ENCODE measurements at regions not wholly inside any gene's neighbourhood (a gene's known extent, or its start where the extent isn't known, plus 50 kb on each side); places are given as distances from the start of the nearest gene placed in this dataset.
"Not testable (repeated sequence)": the region's sequence is repeated elsewhere in the genome, so short reads cannot be mapped to it uniquely, and the experiment has no call there.

- DNase-seq, result no peak
Measured at GRCh38 chr3:144477593-144477992, 506.0 kb downstream of the DIPK2A start.

- no peak for DNase-seq
Measured at GRCh38 chr3:144480416-144480919, 508.8 kb downstream of the DIPK2A start.

GRCh38 chr3:144482876-144483275 lies 511.3 kb downstream of the DIPK2A start:
- DNase-seq, result no peak

- no peak for DNase-seq
Measured at GRCh38 chr3:144487011-144487410, 515.4 kb downstream of the DIPK2A start.

GRCh38 chr3:144488927-144489326 lies 517.3 kb downstream of the DIPK2A start:
- no peak for DNase-seq

GRCh38 chr3:144491333-144491732 lies 519.7 kb downstream of the DIPK2A start:
- DNase-seq, result no peak

GRCh38 chr3:144494651-144495050 lies 523.0 kb downstream of the DIPK2A start:
- not testable (repeated sequence) for DNase-seq

GRCh38 chr3:144496141-144496835 lies 524.7 kb downstream of the DIPK2A start:
- DNase-seq, result no peak

GRCh38 chr3:144497452-144497851 lies 525.8 kb downstream of the DIPK2A start:
- no peak for DNase-seq

GRCh38 chr3:144499001-144499930 lies 527.6 kb downstream of the DIPK2A start:
- peak; percentile 67 to 70 for DNase-seq

- no peak for DNase-seq
Measured at GRCh38 chr3:144501467-144501866, 529.8 kb downstream of the DIPK2A start.

GRCh38 chr3:144502402-144502801 lies 530.8 kb downstream of the DIPK2A start:
- DNase-seq, result no peak

GRCh38 chr3:144506375-144506774 lies 534.8 kb downstream of the DIPK2A start:
- DNase-seq, result not testable (repeated sequence)

GRCh38 chr3:144511346-144511745 lies 539.7 kb downstream of the DIPK2A start:
- no peak for DNase-seq

GRCh38 chr3:144516026-144516425 lies 544.4 kb downstream of the DIPK2A start:
- no peak for DNase-seq

GRCh38 chr3:144516589-144516988 lies 545.0 kb downstream of the DIPK2A start:
- DNase-seq, result no peak

- DNase-seq, result no peak
Measured at GRCh38 chr3:144521131-144521530, 549.5 kb downstream of the DIPK2A start.

GRCh38 chr3:144522456-144522855 lies 550.8 kb downstream of the DIPK2A start:
- no peak for DNase-seq

- no peak for DNase-seq
Measured at GRCh38 chr3:144523396-144523795, 551.8 kb downstream of the DIPK2A start.

GRCh38 chr3:144524531-144524930 lies 552.9 kb downstream of the DIPK2A start:
- no peak for DNase-seq

- DNase-seq, result no peak
Measured at GRCh38 chr3:144529566-144529965, 557.9 kb downstream of the DIPK2A start.

- DNase-seq, result no peak
Measured at GRCh38 chr3:144544871-144545270, 573.2 kb downstream of the DIPK2A start.

GRCh38 chr3:144546539-144546938 lies 574.9 kb downstream of the DIPK2A start:
- no peak for DNase-seq

- DNase-seq, result no peak
Measured at GRCh38 chr3:144548346-144548745, 576.7 kb downstream of the DIPK2A start.

Data from AML-193 (cell line).